Upper lobe of left lung (tissue), 6 donors: ENCODE measurements at regions not wholly inside any gene's neighbourhood (a gene's known extent, or its start where the extent isn't known, plus 50 kb on each side); places are given as distances from the start of the nearest gene placed in this dataset.

Experiments used
- ATAC-seq, 2 donors: fragments of 200-7000 bp; cut with Tn5 transposase; one replicate each; pipeline ENCODE4 v1.9.1; 2022; ENCODE audit warnings: mild to moderate bottlenecking in 2 of 2, moderate library complexity in 2 of 2; ENCODE audit not compliant: low FRiP score in 2 of 2
- DNase-seq, 2 donors: peaks; one replicate each; pipeline ENCODE4 v3.0.0-alpha.2; 2019 to 2020
- H3K27ac ChIP-seq, 4 donors: fragments of 200-600 bp; sonication (generic); one replicate each; pipeline ENCODE4 v1.5.1; 2016 to 2019
- H3K27me3 ChIP-seq, 4 donors: fragments of 200-600 bp; sonication (generic); one replicate each; pipeline ENCODE4 v1.5.1; 2017 to 2019
- H3K36me3 ChIP-seq, 4 donors: fragments of 200-600 bp; sonication (generic); one replicate each; pipeline ENCODE4 v1.5.1; 2016 to 2019
- H3K4me1 ChIP-seq, 4 donors: fragments of 200-600 bp; sonication (generic); one replicate each; pipeline ENCODE4 v1.5.1; 2018 to 2019
- H3K4me3 ChIP-seq, 4 donors: fragments of 200-600 bp; sonication (generic); one replicate each; pipeline ENCODE4 v1.5.1; 2017 to 2019; ENCODE audit warnings: mild to moderate bottlenecking in 2 of 4, moderate library complexity in 1 of 4
- H3K9me3 ChIP-seq, 4 donors: fragments of 200-600 bp; sonication (generic); one replicate each; pipeline ENCODE4 v1.5.1; 2018 to 2019
- CTCF ChIP-seq, 6 experiments: fragments of 450-650 bp in 4 of 6; fragments of 200-600 bp in 2 of 6; sonication (generic) in 2 of 6; IDR thresholded peaks; one replicate each; pipeline ENCODE4 v1.5.1; 2016 to 2019; ENCODE audit warnings: antibody characterized with exemption in 6 of 6
- EP300 ChIP-seq, 4 donors: sonication (generic); formaldehyde crosslinking; IDR thresholded peaks; one replicate each; pipeline ENCODE4 v1.5.1; 2017; ENCODE audit warnings: antibody characterized with exemption in 4 of 4, control low read depth in 2 of 4
- POLR2A ChIP-seq, 4 donors: fragments of 450-650 bp; IDR thresholded peaks; one replicate each; pipeline ENCODE4 v1.5.1; 2016 to 2017; ENCODE audit warnings: antibody characterized with exemption in 4 of 4, mild to moderate bottlenecking in 2 of 4
- POLR2AphosphoS5 ChIP-seq, 2 donors: sonication (generic); formaldehyde crosslinking; IDR thresholded peaks; one replicate each; pipeline ENCODE4 v1.5.1; 2017; ENCODE audit warnings: antibody characterized with exemption in 2 of 2
- WGBS, 2 donors: methylation state at CpG; one replicate each; pipeline ENCODE4 v1.1.5; 2017 to 2018; 5-methylcytosine and 5-hydroxymethylcytosine counted together
- donor health status: DM: no; HTN: no; CAD: no; lungs with moderate emphysema.
- donor health status: DM: no; HTN: yes; CAD: no; lungs with severe emphysema.

DNA sequence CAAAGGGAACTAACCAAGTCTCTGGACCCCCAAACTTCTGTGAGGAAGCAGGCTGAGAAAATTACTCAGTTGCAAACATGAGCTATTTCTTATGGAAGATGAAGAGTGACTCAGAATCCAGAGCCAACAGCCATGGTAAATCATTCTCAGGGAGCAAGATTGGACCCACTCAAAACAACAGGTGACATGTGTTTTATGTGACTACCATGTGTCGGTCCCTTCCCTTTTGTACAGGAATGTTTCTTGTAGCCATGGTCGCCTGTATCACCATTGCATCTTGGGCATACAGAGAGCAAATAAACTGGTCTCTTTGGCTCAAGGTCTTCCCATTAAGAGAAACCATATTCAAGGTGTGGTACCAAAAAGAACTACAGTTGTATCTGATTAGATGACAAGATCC is 75.4 kb upstream of the COCH start:
- no peak overlapping the region for H3K4me3 ChIP-seq
- DNase-seq = no peak
- H3K36me3 ChIP-seq = no peaks in the 10 kb centered on the region
- H3K4me1 ChIP-seq = no peaks in the 10 kb centered on the region
- no peak overlapping the region for H3K27ac ChIP-seq
- H3K9me3 ChIP-seq = no peaks in the 10 kb centered on the region
- no peak for ATAC-seq
- WGBS, 2 donors = 75 to 81% methylated on average over 2 of the region's 2 CpGs
- TF ChIP-seq CTCF (IDR thresholded peaks at IDR 0.05) (no peak), POLR2AphosphoS5 (IDR thresholded peaks at IDR 0.05) (no peak), EP300 (IDR thresholded peaks at IDR 0.05) (no peak), POLR2A (IDR thresholded peaks at IDR 0.05) (no peak)
- no peaks in the 10 kb centered on the region for H3K27me3 ChIP-seq

DNA sequence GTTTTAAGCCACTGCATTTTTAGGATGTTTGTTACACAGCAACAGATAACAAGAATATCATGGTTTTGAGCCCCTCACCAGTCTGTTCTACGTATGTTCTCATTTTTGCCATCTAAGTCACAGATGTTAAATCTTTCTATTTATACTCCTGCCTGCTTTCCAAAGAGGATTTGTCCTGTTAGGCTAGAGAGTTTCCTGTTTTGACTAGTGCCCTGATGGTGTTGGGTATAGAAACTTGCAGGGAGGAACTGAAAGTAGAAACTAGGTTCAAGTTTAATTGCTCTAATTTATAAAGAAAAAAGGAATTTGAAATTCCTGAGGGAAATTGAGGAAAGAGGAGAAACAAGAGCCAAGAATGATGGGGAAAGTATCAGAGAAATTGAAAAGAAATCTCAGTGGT is 74.4 kb upstream of the COCH start:
- TF ChIP-seq POLR2AphosphoS5 (IDR thresholded peaks at IDR 0.05) = no peak
- TF ChIP-seq POLR2A (IDR thresholded peaks at IDR 0.05) = no peak
- TF ChIP-seq EP300 (IDR thresholded peaks at IDR 0.05) = no peak
- TF ChIP-seq CTCF (IDR thresholded peaks at IDR 0.05) = no peak
- ATAC-seq = peak in 1 of 2 donors; percentile 56
- Histone ChIP-seq H3K4me1 (no peaks in the 10 kb centered on the region), H3K36me3 (no peaks in the 10 kb centered on the region), H3K4me3 (no peak overlapping the region), H3K9me3 (no peaks in the 10 kb centered on the region), H3K27me3 (no peaks in the 10 kb centered on the region), H3K27ac (no peak overlapping the region)
- DNase-seq = no peak
- 42 to 60% methylated on average over 1 of the region's 1 CpG for WGBS, 2 donors

- TF ChIP-seq CTCF (IDR thresholded peaks at IDR 0.05) = no peak
- H3K27me3 ChIP-seq = no peaks in the 10 kb centered on the region
- H3K36me3 ChIP-seq = no peaks in the 10 kb centered on the region
- no peak overlapping the region for H3K27ac ChIP-seq
- no peaks in the 10 kb centered on the region for H3K4me1 ChIP-seq
- no peak for DNase-seq
- no peaks in the 10 kb centered on the region for H3K9me3 ChIP-seq
- ATAC-seq = no peak
- 73 to 77% methylated on average over 2 of the region's 2 CpGs for WGBS, 2 donors
- H3K4me3 ChIP-seq = no peak overlapping the region
Observed at GRCh38 chr14:30803185-30803584, 71.2 kb upstream of the COCH start.

DNA sequence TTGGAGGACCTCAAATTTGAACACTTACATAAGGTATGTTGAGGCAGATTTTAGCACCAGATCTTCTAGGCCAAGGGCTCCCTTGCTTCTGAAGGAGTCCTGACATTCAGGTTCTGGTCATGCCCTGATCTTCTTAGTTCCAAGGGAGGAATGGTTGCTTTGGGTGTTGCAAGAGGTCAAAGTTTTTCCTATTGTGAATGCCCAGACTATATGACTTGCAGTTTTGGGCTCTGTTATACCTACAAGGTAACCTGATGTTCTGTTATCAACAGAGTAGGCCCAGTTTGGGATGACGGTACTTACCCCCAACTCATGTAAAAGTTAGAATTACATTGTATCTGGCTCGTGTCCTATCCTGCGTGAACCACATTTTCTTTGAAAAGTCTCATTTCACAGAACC is 69.1 kb upstream of the COCH start:
- 90 to 98% methylated on average over 3 of the region's 3 CpGs for WGBS, 2 donors
- H3K27ac ChIP-seq = no peak overlapping the region
- H3K36me3 ChIP-seq = no peaks in the 10 kb centered on the region
- ATAC-seq = no peak
- no peak for DNase-seq
- H3K9me3 ChIP-seq = no peaks in the 10 kb centered on the region
- H3K4me3 ChIP-seq = no peak overlapping the region
- H3K27me3 ChIP-seq = no peaks in the 10 kb centered on the region
- no peak for TF ChIP-seq EP300 (IDR thresholded peaks at IDR 0.05)
- no peak for TF ChIP-seq POLR2AphosphoS5 (IDR thresholded peaks at IDR 0.05)
- no peak for TF ChIP-seq POLR2A (IDR thresholded peaks at IDR 0.05)
- TF ChIP-seq CTCF (IDR thresholded peaks at IDR 0.05) = no peak
- H3K4me1 ChIP-seq = no peaks in the 10 kb centered on the region

DNA sequence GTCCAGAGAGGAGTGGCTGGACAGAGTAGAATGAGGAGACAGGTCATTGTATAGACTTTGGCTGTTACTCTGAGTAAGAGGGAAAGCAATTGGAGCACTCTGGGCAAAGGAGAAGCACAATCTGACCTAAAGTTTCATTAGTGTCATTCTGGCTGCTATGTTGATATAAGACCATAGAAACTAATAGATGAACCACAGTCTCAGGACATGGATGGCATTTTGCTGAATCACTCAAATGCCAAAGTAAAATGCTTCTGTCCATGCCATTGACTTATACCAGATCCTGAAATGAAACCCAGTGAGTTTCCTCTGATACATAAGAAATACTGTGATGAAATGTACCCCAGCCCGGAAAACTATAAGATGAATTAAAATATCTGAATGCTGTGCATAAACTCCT is 65.8 kb upstream of the COCH start:
- no peak overlapping the region for H3K27ac ChIP-seq
- DNase-seq = no peak
- H3K4me1 ChIP-seq = no peaks in the 10 kb centered on the region
- no peak for ATAC-seq
- TF ChIP-seq POLR2AphosphoS5 (IDR thresholded peaks at IDR 0.05) (no peak), POLR2A (IDR thresholded peaks at IDR 0.05) (no peak), CTCF (IDR thresholded peaks at IDR 0.05) (no peak), EP300 (IDR thresholded peaks at IDR 0.05) (no peak)
- H3K36me3 ChIP-seq = no peaks in the 10 kb centered on the region
- no peaks in the 10 kb centered on the region for H3K27me3 ChIP-seq
- no peak overlapping the region for H3K4me3 ChIP-seq
- 96 to 100% methylated on average over 1 of the region's 1 CpG for WGBS, 2 donors
- H3K9me3 ChIP-seq = no peaks in the 10 kb centered on the region
